Stimulated activated CD4-positive, alpha-beta T cell treated with anti-CD3 and anti-CD28 coated beads, Interleukin-12 subunit alpha, Interleukin-12 subunit beta, amount 100 ng/mL, for 24 hours (primary cell): ENCODE measurements at regions not wholly inside any gene's neighbourhood (a gene's known extent, or its start where the extent isn't known, plus 50 kb on each side); places are given as distances from the start of the nearest gene placed in this dataset.

Experiments
- DNase-seq, 2 experiments: peaks; one replicate each; pipeline ENCODE4 v3.0.0-alpha.2; 2020; ENCODE audit warnings: low read depth in 2 of 2

- peak; percentile 36 to 51 for DNase-seq
Measured at GRCh38 chr11:128226106-128226716, 361.1 kb downstream of the ETS1 start.

- no peak for DNase-seq
Measured at GRCh38 chr11:128222245-128222884, 365.0 kb downstream of the ETS1 start.

- DNase-seq = no peak
Measured at GRCh38 chr11:128219731-128220120, 367.6 kb downstream of the ETS1 start.

- DNase-seq = no peak
Measured at GRCh38 chr11:128216198-128216597, 371.2 kb downstream of the ETS1 start.

GRCh38 chr11:128215238-128215882 lies 372.0 kb downstream of the ETS1 start:
- DNase-seq = no peak

GRCh38 chr11:128214263-128214662 lies 373.1 kb downstream of the ETS1 start:
- DNase-seq = no peak

- no peak for DNase-seq
Measured at GRCh38 chr11:128213461-128213860, 373.9 kb downstream of the ETS1 start.

- no peak for DNase-seq
Measured at GRCh38 chr11:128212324-128212723, 375.0 kb downstream of the ETS1 start.

GRCh38 chr11:128210148-128210940 lies 377.0 kb downstream of the ETS1 start:
- no peak for DNase-seq

- no peak for DNase-seq
Measured at GRCh38 chr11:128209138-128209435, 378.3 kb downstream of the ETS1 start.

GRCh38 chr11:128208329-128209137 lies 378.8 kb downstream of the ETS1 start:
- no peak for DNase-seq

- no peak for DNase-seq
Measured at GRCh38 chr11:128207861-128208321, 379.5 kb downstream of the ETS1 start.

- DNase-seq = no peak
Measured at GRCh38 chr11:128206461-128206860, 380.9 kb downstream of the ETS1 start.

GRCh38 chr11:128205796-128206195 lies 381.6 kb downstream of the ETS1 start:
- no peak for DNase-seq

GRCh38 chr11:128204898-128205297 lies 382.5 kb downstream of the ETS1 start:
- no peak for DNase-seq

GRCh38 chr11:128201801-128202200 lies 385.6 kb downstream of the ETS1 start:
- DNase-seq = no peak

- no peak for DNase-seq
Measured at GRCh38 chr11:128201009-128201408, 386.3 kb downstream of the ETS1 start.

- DNase-seq = no peak
Measured at GRCh38 chr11:128200467-128200866, 386.9 kb downstream of the ETS1 start.

- DNase-seq = no peak
Measured at GRCh38 chr11:128198216-128198772, 389.1 kb downstream of the ETS1 start.

- no peak for DNase-seq
Measured at GRCh38 chr11:128196235-128196634, 391.1 kb downstream of the ETS1 start.

GRCh38 chr11:128195756-128196155 lies 391.6 kb downstream of the ETS1 start:
- DNase-seq = no peak
